ENCODE measurements at regions not wholly inside any gene's neighbourhood (a gene's known extent, or its start where the extent isn't known, plus 50 kb on each side); places are given as distances from the start of the nearest gene placed in this dataset.

DNA sequence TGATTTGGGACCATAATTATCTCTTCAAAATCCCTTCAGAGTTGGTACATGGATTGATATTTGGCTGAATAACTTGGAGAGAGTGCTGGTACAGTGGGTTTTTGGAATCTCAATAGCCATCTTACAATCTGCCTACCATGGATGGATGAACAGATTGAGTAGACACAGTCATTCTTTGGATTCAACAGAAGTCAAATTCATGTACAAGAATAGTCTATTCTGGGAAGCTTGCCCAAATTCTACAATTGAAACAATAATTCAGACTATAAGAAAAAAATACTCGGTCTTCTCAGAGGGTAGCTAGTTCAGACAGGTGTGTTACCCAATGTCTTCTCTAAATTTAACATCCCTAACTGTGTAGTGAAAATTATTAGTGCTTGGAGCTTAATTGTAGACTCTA is 574.0 kb downstream of the LRRIQ3 start:
- no peak for DNase-seq (ENCODE audit: low read depth, low spot score)
- TF ChIP-seq, protein P1, sequence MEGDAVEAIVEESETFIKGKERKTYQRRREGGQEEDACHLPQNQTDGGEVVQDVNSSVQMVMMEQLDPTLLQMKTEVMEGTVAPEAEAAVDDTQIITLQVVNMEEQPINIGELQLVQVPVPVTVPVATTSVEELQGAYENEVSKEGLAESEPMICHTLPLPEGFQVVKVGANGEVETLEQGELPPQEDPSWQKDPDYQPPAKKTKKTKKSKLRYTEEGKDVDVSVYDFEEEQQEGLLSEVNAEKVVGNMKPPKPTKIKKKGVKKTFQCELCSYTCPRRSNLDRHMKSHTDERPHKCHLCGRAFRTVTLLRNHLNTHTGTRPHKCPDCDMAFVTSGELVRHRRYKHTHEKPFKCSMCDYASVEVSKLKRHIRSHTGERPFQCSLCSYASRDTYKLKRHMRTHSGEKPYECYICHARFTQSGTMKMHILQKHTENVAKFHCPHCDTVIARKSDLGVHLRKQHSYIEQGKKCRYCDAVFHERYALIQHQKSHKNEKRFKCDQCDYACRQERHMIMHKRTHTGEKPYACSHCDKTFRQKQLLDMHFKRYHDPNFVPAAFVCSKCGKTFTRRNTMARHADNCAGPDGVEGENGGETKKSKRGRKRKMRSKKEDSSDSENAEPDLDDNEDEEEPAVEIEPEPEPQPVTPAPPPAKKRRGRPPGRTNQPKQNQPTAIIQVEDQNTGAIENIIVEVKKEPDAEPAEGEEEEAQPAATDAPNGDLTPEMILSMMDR (conservative IDR thresholded peaks at IDR 0.05), result no peak
- Mint-ChIP-seq H3K27ac (ENCODE audit: unreplicated experiment) (no peak overlapping the region), H3K4me1 (no peaks in the 10 kb centered on the region), H3K9me3 (peaks cover 8% of the 10 kb centered on the region), H3K27me3 (ENCODE audit: low read depth) (no peaks in the 10 kb centered on the region), H3K4me3 (no peak overlapping the region), H3K36me3 (ENCODE audit: low read depth) (no peaks in the 10 kb centered on the region)

DNA sequence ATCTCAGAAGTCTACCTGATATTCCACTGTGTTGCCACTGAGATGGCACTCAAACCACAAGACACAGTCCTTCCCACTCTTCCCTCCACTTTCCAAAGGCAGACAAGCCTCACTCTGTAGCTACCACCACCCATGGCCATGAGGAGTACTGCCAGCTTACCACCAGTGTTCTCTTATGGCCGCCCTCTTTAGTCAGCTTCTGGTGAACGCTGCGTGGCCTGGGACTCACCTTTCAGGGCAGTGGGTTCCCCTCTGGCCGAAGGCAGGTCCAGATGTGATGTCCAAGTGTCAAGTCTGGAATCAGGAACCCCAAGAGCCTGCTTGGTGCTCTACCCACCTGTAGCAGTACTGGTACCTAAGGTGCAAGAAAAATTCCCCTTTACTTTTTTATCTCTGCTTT is 580.8 kb downstream of the LRRIQ3 start:
- no peak for DNase-seq (ENCODE audit: low read depth, low spot score)
- H3K27me3 Mint-ChIP-seq (ENCODE audit: low read depth), result no peaks in the 10 kb centered on the region
- TF ChIP-seq, protein P1 (conservative IDR thresholded peaks at IDR 0.05), result no peak
- H3K9me3 Mint-ChIP-seq, result no peaks in the 10 kb centered on the region
- H3K27ac Mint-ChIP-seq (ENCODE audit: unreplicated experiment), result no peak overlapping the region
- no peaks in the 10 kb centered on the region for H3K4me1 Mint-ChIP-seq
- H3K36me3 Mint-ChIP-seq (ENCODE audit: low read depth), result no peaks in the 10 kb centered on the region
- H3K4me3 Mint-ChIP-seq, result no peak overlapping the region

DNA sequence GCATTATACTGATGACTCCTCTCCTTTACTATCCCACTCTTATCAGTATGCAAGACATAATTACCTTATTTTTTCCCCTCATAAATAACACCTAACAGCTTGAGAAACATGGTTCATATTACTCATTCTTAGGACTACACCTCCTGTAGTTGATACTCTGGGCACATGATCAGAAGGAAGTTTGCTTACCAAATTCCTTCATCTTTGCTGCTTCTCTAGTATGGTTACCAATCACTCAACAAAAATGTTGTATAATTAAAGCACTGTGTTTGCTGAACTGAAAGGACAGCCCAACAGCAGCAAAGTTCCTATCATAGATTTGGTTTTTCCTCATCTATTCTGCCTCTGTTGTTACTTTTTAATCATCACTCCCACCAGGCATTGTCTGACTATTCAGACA is 586.3 kb downstream of the LRRIQ3 start:
- TF ChIP-seq, protein P1 (conservative IDR thresholded peaks at IDR 0.05), result no peak
- DNase-seq (ENCODE audit: low read depth, low spot score), result no peak
- no peaks in the 10 kb centered on the region for H3K9me3 Mint-ChIP-seq
- no peaks in the 10 kb centered on the region for H3K27me3 Mint-ChIP-seq (ENCODE audit: low read depth)
- no peaks in the 10 kb centered on the region for H3K36me3 Mint-ChIP-seq (ENCODE audit: low read depth)
- peaks cover 5% of the 10 kb centered on the region for H3K4me1 Mint-ChIP-seq
- H3K27ac Mint-ChIP-seq (ENCODE audit: unreplicated experiment), result peak overlapping the region; percentile 10
- H3K4me3 Mint-ChIP-seq, result no peak overlapping the region

DNA sequence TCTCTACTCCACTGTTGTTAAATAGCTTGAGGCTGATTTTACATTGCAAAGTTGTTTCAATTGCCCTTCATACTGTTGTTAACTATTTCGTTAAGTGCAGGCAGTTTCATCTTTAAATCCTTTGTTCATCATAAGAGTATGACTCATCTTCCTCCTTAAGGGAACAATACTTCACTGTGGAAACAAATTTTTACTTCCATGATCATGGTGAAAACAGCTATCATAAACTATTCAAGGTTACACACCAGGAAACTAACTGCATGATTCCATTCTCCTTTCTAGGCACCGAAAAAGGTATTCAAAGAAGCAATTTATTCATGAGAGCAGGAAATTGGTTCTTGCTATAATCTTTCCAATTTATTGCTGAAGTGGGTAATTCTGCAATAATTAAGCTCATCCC is 593.2 kb downstream of the LRRIQ3 start:
- TF ChIP-seq, protein P1 (conservative IDR thresholded peaks at IDR 0.05), result no peak

DNA sequence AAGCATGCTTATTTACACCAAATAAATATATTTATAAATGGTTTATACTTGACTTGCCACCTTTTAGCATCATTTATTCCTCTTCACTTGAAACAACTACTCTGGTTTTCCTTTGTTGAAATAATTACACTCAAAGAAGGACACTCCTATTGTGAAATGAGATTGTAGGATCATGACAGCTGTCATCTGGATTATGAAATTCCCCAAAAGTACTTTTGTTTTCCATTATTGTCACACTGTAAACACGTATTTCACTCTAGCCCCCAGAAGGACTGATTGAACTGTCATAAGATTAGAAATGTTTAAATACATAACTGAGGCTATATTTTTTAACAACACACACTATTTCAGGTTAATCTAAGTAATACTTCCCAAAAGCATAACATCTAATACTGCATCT is 593.8 kb downstream of the LRRIQ3 start:
- peak overlapping the region; percentile 28 for H3K27ac Mint-ChIP-seq (ENCODE audit: unreplicated experiment)
- H3K4me1 Mint-ChIP-seq, result peaks cover 25% of the 10 kb centered on the region
- H3K9me3 Mint-ChIP-seq, result peaks cover 12% of the 10 kb centered on the region
- TF ChIP-seq, protein P1 (conservative IDR thresholded peaks at IDR 0.05), result no peak
- no peaks in the 10 kb centered on the region for H3K27me3 Mint-ChIP-seq (ENCODE audit: low read depth)
- H3K36me3 Mint-ChIP-seq (ENCODE audit: low read depth), result peaks cover 4% of the 10 kb centered on the region
- DNase-seq (ENCODE audit: low read depth, low spot score), result no peak
- no peak overlapping the region for H3K4me3 Mint-ChIP-seq

More for the DNA sequence above, 593.2 kb downstream of the LRRIQ3 start:
- H3K9me3 Mint-ChIP-seq, result peaks cover 12% of the 10 kb centered on the region
- H3K36me3 Mint-ChIP-seq (ENCODE audit: low read depth), result peaks cover 4% of the 10 kb centered on the region
- no peaks in the 10 kb centered on the region for H3K27me3 Mint-ChIP-seq (ENCODE audit: low read depth)
- no peak for DNase-seq (ENCODE audit: low read depth, low spot score)
- H3K4me3 Mint-ChIP-seq, result no peak overlapping the region
- H3K4me1 Mint-ChIP-seq, result peaks cover 25% of the 10 kb centered on the region
- H3K27ac Mint-ChIP-seq (ENCODE audit: unreplicated experiment), result no peak overlapping the region

DNA sequence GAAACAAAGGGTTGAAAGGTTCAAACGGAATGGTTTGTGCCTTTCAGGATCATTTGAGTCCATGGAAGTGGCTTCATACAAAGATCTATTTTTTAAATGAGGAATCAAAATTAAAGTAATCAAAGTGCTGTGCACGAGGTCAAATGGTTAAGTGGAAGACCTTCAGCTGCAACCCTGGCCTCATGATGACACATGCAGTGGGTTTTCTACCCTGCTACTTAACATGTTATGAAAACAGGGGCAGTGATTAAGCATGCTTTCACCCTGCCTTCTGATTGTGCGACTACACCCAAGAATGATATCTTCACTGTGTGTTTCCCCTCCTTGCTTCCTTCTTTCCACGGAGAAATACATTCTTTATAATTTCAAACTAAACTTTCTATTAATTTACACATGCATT is 604.2 kb downstream of the LRRIQ3 start:
- Mint-ChIP-seq H3K27ac (ENCODE audit: unreplicated experiment) (peak overlapping the region; percentile 83), H3K36me3 (ENCODE audit: low read depth) (peaks cover 9% of the 10 kb centered on the region), H3K4me3 (no peak overlapping the region), H3K27me3 (ENCODE audit: low read depth) (no peaks in the 10 kb centered on the region), H3K9me3 (peaks cover 9% of the 10 kb centered on the region), H3K4me1 (peaks cover 27% of the 10 kb centered on the region)
- TF ChIP-seq, protein P1 (conservative IDR thresholded peaks at IDR 0.05), result no peak
- DNase-seq (ENCODE audit: low read depth, low spot score), result no peak

Measured in neural crest cell (in vitro differentiated cells).